Hepatocyte (in vitro differentiated cells): ENCODE measurements at regions not wholly inside any gene's neighbourhood (a gene's known extent, or its start where the extent isn't known, plus 50 kb on each side); places are given as distances from the start of the nearest gene placed in this dataset.
"Not testable (repeated sequence)": the region's sequence is repeated elsewhere in the genome, so short reads cannot be mapped to it uniquely, and the experiment has no call there.

Experiments used
- DNase-seq: peaks from one replicate; pipeline ENCODE4 v3.0.0-alpha.2; 2016; ENCODE audit warnings: low spot score
- H2AFZ ChIP-seq: fragments of 200-600 bp; sonication (generic); 2 replicates; pipeline ENCODE4 v1.6.0; 2016; ENCODE audit warnings: antibody characterized with exemption, mild to moderate bottlenecking
- H3K27ac ChIP-seq: fragments of 200-600 bp; sonication (generic); 2 replicates; pipeline ENCODE4 v1.5.1; 2016; ENCODE audit warnings: mild to moderate bottlenecking
- H3K27me3 ChIP-seq: fragments of 200-600 bp; sonication (generic); 2 replicates; pipeline ENCODE4 v1.6.1; 2016
- H3K36me3 ChIP-seq: fragments of 200-600 bp; sonication (generic); replicated peaks from 2 replicates; pipeline ENCODE4 v1.5.1; 2016; ENCODE audit warnings: low read depth; ENCODE audit not compliant: insufficient read depth
- H3K4me1 ChIP-seq: fragments of 200-600 bp; sonication (generic); 2 replicates; pipeline ENCODE4 v1.5.1; 2016; ENCODE audit warnings: mild to moderate bottlenecking, moderate library complexity; ENCODE audit not compliant: insufficient read depth
- H3K4me2 ChIP-seq: fragments of 200-600 bp; sonication (generic); 2 replicates; pipeline ENCODE4 v1.6.0; 2016
- H3K4me3 ChIP-seq: fragments of 200-600 bp; sonication (generic); 2 replicates; pipeline ENCODE4 v1.5.1; 2016; ENCODE audit warnings: mild to moderate bottlenecking
- H3K79me2 ChIP-seq: fragments of 200-600 bp; sonication (generic); 2 replicates; pipeline ENCODE4 v1.6.0; 2017; ENCODE audit warnings: mild to moderate bottlenecking
- H3K9me2 ChIP-seq: fragments of 200-600 bp; sonication (generic); replicated peaks from 2 replicates; pipeline ENCODE4 v1.6.0; 2017; ENCODE audit warnings: mild to moderate bottlenecking; ENCODE audit not compliant: insufficient read depth
- H3K9me3 ChIP-seq: fragments of 200-600 bp; sonication (generic); 2 replicates; pipeline ENCODE4 v1.5.1; 2016; ENCODE audit warnings: low read depth, mild to moderate bottlenecking
- H4K20me1 ChIP-seq: fragments of 200-600 bp; sonication (generic); 2 replicates; pipeline ENCODE4 v1.6.0; 2016; ENCODE audit warnings: mild to moderate bottlenecking; ENCODE audit not compliant: insufficient read depth, poor library complexity, severe bottlenecking
- EZH2 ChIP-seq: fragments of 200-600 bp; sonication (generic); IDR thresholded peaks from 2 replicates; pipeline ENCODE4 v1.6.1; 2016; ENCODE audit warnings: antibody characterized with exemption, mild to moderate bottlenecking, borderline replicate concordance
- EZH2phosphoT487 ChIP-seq: fragments of 200-600 bp; sonication (generic); IDR thresholded peaks from one replicate; pipeline ENCODE4 v1.6.1; 2018; ENCODE audit warnings: antibody characterized with exemption, mild to moderate bottlenecking, low read depth, moderate library complexity; ENCODE audit not compliant: unreplicated experiment, severe bottlenecking
- WGBS: methylation state at CpG from one replicate; pipeline ENCODE4 v1.1.6; 2016; ENCODE audit warnings: low lambda C conversion rate; ENCODE audit errors: missing lambda C conversion rate; 5-methylcytosine and 5-hydroxymethylcytosine counted together
- TF ChIP-seq, protein P1 (sequence below): fragments of 200-600 bp; sonication (generic); IDR thresholded peaks from 2 replicates; pipeline ENCODE4 v1.5.1; 2016; ENCODE audit warnings: antibody characterized with exemption, mild to moderate bottlenecking; ENCODE audit not compliant: poor library complexity

DNA sequence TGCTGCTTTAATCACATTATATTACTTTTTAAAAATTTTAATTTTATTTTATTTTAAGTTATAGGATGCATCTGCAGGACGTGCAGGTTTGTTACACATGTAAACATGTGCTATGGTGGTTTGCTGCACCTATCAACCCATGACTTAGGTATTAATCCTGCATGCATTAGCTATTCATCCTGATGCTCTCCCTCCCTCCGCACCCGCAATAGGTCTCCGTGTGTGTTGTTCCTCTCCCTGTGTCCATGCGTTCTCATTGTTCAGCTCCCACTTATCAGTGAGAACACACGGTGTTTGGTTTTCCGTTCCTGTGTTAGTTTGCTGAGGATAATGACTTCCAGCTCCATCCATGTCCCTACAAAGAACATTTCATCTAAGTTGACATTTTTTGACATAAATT, 283.2 kb downstream of the CYRIA start:
- Histone ChIP-seq H3K79me2 (no peaks in the 10 kb centered on the region), H3K27me3 (no peaks in the 10 kb centered on the region), H3K9me3 (no peaks in the 10 kb centered on the region), H4K20me1 (no peaks in the 10 kb centered on the region), H3K4me1 (no peaks in the 10 kb centered on the region), H3K36me3 (no peaks in the 10 kb centered on the region), H3K9me2 (no peaks in the 10 kb centered on the region), H2AFZ (no peak overlapping the region), H3K4me3 (no peak overlapping the region), H3K4me2 (no peak overlapping the region), H3K27ac (no peak overlapping the region)
- WGBS, result 73% methylated on average over 7 of the region's 7 CpGs
- TF ChIP-seq EZH2 (no peak), EZH2phosphoT487 (no peak)
- TF ChIP-seq, protein P1, sequence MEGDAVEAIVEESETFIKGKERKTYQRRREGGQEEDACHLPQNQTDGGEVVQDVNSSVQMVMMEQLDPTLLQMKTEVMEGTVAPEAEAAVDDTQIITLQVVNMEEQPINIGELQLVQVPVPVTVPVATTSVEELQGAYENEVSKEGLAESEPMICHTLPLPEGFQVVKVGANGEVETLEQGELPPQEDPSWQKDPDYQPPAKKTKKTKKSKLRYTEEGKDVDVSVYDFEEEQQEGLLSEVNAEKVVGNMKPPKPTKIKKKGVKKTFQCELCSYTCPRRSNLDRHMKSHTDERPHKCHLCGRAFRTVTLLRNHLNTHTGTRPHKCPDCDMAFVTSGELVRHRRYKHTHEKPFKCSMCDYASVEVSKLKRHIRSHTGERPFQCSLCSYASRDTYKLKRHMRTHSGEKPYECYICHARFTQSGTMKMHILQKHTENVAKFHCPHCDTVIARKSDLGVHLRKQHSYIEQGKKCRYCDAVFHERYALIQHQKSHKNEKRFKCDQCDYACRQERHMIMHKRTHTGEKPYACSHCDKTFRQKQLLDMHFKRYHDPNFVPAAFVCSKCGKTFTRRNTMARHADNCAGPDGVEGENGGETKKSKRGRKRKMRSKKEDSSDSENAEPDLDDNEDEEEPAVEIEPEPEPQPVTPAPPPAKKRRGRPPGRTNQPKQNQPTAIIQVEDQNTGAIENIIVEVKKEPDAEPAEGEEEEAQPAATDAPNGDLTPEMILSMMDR, result no peak
- no peak for DNase-seq

- Histone ChIP-seq H3K27ac (no peak overlapping the region), H3K9me3 (no peaks in the 10 kb centered on the region), H2AFZ (no peak overlapping the region), H3K4me3 (no peak overlapping the region), H3K36me3 (no peaks in the 10 kb centered on the region), H3K79me2 (no peaks in the 10 kb centered on the region), H4K20me1 (no peaks in the 10 kb centered on the region), H3K27me3 (no peaks in the 10 kb centered on the region), H3K4me2 (no peak overlapping the region), H3K4me1 (no peaks in the 10 kb centered on the region), H3K9me2 (no peaks in the 10 kb centered on the region)
- no peak for TF ChIP-seq EZH2phosphoT487
- TF ChIP-seq, protein P1, result no peak
- TF ChIP-seq EZH2, result no peak
- WGBS, result 96% methylated on average over 2 of the region's 2 CpGs
- no peak for DNase-seq
Observed at GRCh38 chr2:16381511-16381910, 284.1 kb downstream of the CYRIA start.

- DNase-seq, H3K4me2 ChIP-seq, H3K4me3 ChIP-seq, H3K27me3 ChIP-seq, H2AFZ ChIP-seq, H3K4me1 ChIP-seq, H3K9me3 ChIP-seq, H3K79me2 ChIP-seq, H3K27ac ChIP-seq, H3K9me2 ChIP-seq, H4K20me1 ChIP-seq, H3K36me3 ChIP-seq: not testable (repeated sequence)
- WGBS, result 100% methylated on average over 5 of the region's 5 CpGs
Observed at GRCh38 chr2:16379901-16380300, 285.7 kb downstream of the CYRIA start.

- not testable (repeated sequence) for H4K20me1 ChIP-seq, H3K4me1 ChIP-seq, H3K27ac ChIP-seq, H2AFZ ChIP-seq, H3K4me3 ChIP-seq, H3K9me2 ChIP-seq, H3K4me2 ChIP-seq, H3K9me3 ChIP-seq, DNase-seq, H3K27me3 ChIP-seq, H3K79me2 ChIP-seq, H3K36me3 ChIP-seq
- WGBS, result 91% methylated on average over 5 of the region's 5 CpGs
Observed at GRCh38 chr2:16379061-16379460, 286.6 kb downstream of the CYRIA start.

GRCh38 chr2:16378031-16378430, 287.6 kb downstream of the CYRIA start:
- H3K4me3 ChIP-seq, result no peak overlapping the region
- TF ChIP-seq EZH2, result no peak
- no peak for TF ChIP-seq EZH2phosphoT487
- TF ChIP-seq, protein P1, result no peak
- H3K27ac ChIP-seq, result no peak overlapping the region
- no peaks in the 10 kb centered on the region for H3K79me2 ChIP-seq
- DNase-seq, result no peak
- no peaks in the 10 kb centered on the region for H3K4me1 ChIP-seq
- WGBS, result 76% methylated on average over 2 of the region's 2 CpGs
- no peak overlapping the region for H3K4me2 ChIP-seq
- H4K20me1 ChIP-seq, result no peaks in the 10 kb centered on the region
- H3K9me3 ChIP-seq, result no peaks in the 10 kb centered on the region
- no peaks in the 10 kb centered on the region for H3K27me3 ChIP-seq
- H3K9me2 ChIP-seq, result no peaks in the 10 kb centered on the region
- H2AFZ ChIP-seq, result no peak overlapping the region
- H3K36me3 ChIP-seq, result no peaks in the 10 kb centered on the region
